ENCODE measurements at regions not wholly inside any gene's neighbourhood (a gene's known extent, or its start where the extent isn't known, plus 50 kb on each side); places are given as distances from the start of the nearest gene placed in this dataset.

GRCh38 chr18:22681908-22682307, 251.2 kb upstream of the RBBP8 start:
- Mint-ChIP-seq H3K27ac (no peak overlapping the region), H3K4me3 (no peak overlapping the region), H3K27me3 (peaks cover 3% of the 10 kb centered on the region), H3K9me3 (no peaks in the 10 kb centered on the region), H3K4me1 (ENCODE audit: low read depth) (no peaks in the 10 kb centered on the region), H3K36me3 (no peaks in the 10 kb centered on the region)
- CTCF ChIA-PET = no interaction called here
- POLR2A ChIA-PET = no interaction called here
- intact Hi-C loops (cut with micrococcal nuclease) = no loop called here
- DNase-seq = no peak

- H3K27me3 Mint-ChIP-seq = peaks cover 3% of the 10 kb centered on the region
- POLR2A ChIA-PET = no interaction called here
- no peaks in the 10 kb centered on the region for H3K36me3 Mint-ChIP-seq
Observed at GRCh38 chr18:22682720-22683119, 250.4 kb upstream of the RBBP8 start.

GRCh38 chr18:22683196-22683676, 249.9 kb upstream of the RBBP8 start:
- H3K27me3 Mint-ChIP-seq = peaks cover 3% of the 10 kb centered on the region
- no peak for DNase-seq
- ChIA-PET POLR2A (no interaction called here), CTCF (no interaction called here)
- no peaks in the 10 kb centered on the region for H3K9me3 Mint-ChIP-seq
- H3K4me1 Mint-ChIP-seq (ENCODE audit: low read depth) = no peaks in the 10 kb centered on the region
- intact Hi-C loops (cut with micrococcal nuclease) = no loop called here
- no peak overlapping the region for H3K4me3 Mint-ChIP-seq
- H3K27ac Mint-ChIP-seq = no peak overlapping the region
- H3K36me3 Mint-ChIP-seq = no peaks in the 10 kb centered on the region

More at GRCh38 chr18:22682720-22683119, 250.4 kb upstream of the RBBP8 start:
- intact Hi-C loops (cut with micrococcal nuclease) = no loop called here
- no peaks in the 10 kb centered on the region for H3K9me3 Mint-ChIP-seq
- DNase-seq = no peak
- H3K4me1 Mint-ChIP-seq (ENCODE audit: low read depth) = no peaks in the 10 kb centered on the region
- CTCF ChIA-PET = no interaction called here
- no peak overlapping the region for H3K27ac Mint-ChIP-seq
- no peak overlapping the region for H3K4me3 Mint-ChIP-seq

- ChIA-PET CTCF (no interaction called here), POLR2A (no interaction called here)
- no peak for DNase-seq
- Mint-ChIP-seq H3K27ac (no peak overlapping the region), H3K27me3 (peaks cover 3% of the 10 kb centered on the region), H3K4me3 (no peak overlapping the region), H3K36me3 (no peaks in the 10 kb centered on the region), H3K9me3 (no peaks in the 10 kb centered on the region), H3K4me1 (ENCODE audit: low read depth) (no peaks in the 10 kb centered on the region)
- intact Hi-C loops (cut with micrococcal nuclease) = no loop called here
Observed at GRCh38 chr18:22683786-22684185, 249.3 kb upstream of the RBBP8 start.

- H3K9me3 Mint-ChIP-seq = no peaks in the 10 kb centered on the region
- ChIA-PET CTCF (no interaction called here), POLR2A (no interaction called here)
- no peaks in the 10 kb centered on the region for H3K36me3 Mint-ChIP-seq
- H3K4me1 Mint-ChIP-seq (ENCODE audit: low read depth) = no peaks in the 10 kb centered on the region
- no peak for DNase-seq
- H3K27ac Mint-ChIP-seq = no peak overlapping the region
- no peak overlapping the region for H3K4me3 Mint-ChIP-seq
- peaks cover 3% of the 10 kb centered on the region for H3K27me3 Mint-ChIP-seq
- intact Hi-C loops (cut with micrococcal nuclease) = no loop called here
Observed at GRCh38 chr18:22684268-22684667, 248.9 kb upstream of the RBBP8 start.

DNA sequence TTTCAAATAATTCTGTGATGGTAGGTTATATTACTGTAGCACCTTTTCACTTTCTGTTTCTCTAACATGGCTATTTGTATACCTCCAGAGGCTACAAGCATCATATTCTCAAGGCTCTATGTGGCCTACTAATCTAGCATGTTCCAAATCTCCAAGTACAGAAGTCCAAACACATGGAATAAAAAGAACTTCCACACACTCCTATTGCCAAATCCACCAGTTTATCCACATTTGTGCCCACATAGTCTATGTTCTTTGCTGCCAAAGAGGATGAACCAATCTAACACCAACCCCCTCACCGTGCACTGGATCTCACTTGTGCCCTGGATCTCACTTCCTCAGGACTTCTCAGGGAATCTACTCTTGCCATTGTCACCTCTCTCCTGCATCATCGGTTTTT, 247.3 kb upstream of the RBBP8 start:
- POLR2A ChIA-PET = no interaction called here
- Mint-ChIP-seq H3K4me3 (no peak overlapping the region), H3K36me3 (no peaks in the 10 kb centered on the region), H3K27ac (no peak overlapping the region), H3K4me1 (ENCODE audit: low read depth) (no peaks in the 10 kb centered on the region), H3K27me3 (peaks cover 3% of the 10 kb centered on the region), H3K9me3 (no peaks in the 10 kb centered on the region)
- DNase-seq = no peak
- intact Hi-C loops (cut with micrococcal nuclease) = no loop called here
- CTCF ChIA-PET = no interaction called here

GRCh38 chr18:22687892-22688680, 245.0 kb upstream of the RBBP8 start:
- H3K4me1 Mint-ChIP-seq (ENCODE audit: low read depth) = no peaks in the 10 kb centered on the region
- no peaks in the 10 kb centered on the region for H3K9me3 Mint-ChIP-seq
- intact Hi-C loops (cut with micrococcal nuclease) = no loop called here
- no peak for DNase-seq
- no peak overlapping the region for H3K4me3 Mint-ChIP-seq
- no peaks in the 10 kb centered on the region for H3K36me3 Mint-ChIP-seq
- H3K27me3 Mint-ChIP-seq = peaks cover 3% of the 10 kb centered on the region
- H3K27ac Mint-ChIP-seq = no peak overlapping the region
- ChIA-PET POLR2A (no interaction called here), CTCF (no interaction called here)

- intact Hi-C loops (cut with micrococcal nuclease) = no loop called here
Observed at GRCh38 chr18:22688877-22689496, 244.1 kb upstream of the RBBP8 start.

DNA sequence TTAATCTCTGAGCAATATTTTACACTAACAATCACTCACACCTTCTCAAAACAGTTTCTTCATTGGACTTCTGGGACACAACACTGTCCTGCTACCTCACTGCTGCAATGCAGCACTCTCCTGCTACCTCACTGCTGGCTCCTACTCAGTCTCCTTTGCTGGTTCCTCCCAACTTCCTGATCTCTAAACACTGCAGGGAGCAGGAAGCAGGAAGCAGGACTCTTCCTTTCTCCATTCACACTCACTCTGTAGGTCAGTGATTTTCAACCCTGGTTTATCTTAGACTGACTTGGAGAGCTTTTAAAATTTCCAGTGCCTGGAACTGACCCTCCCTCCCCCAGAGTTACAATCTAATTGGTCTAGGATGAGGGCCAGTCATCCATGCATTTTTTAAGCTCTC, 243.4 kb upstream of the RBBP8 start:
- H3K27ac Mint-ChIP-seq = no peak overlapping the region
- H3K9me3 Mint-ChIP-seq = no peaks in the 10 kb centered on the region
- peaks cover 3% of the 10 kb centered on the region for H3K27me3 Mint-ChIP-seq
- POLR2A ChIA-PET = no interaction called here
- H3K4me3 Mint-ChIP-seq = no peak overlapping the region
- H3K4me1 Mint-ChIP-seq (ENCODE audit: low read depth) = no peaks in the 10 kb centered on the region
- H3K36me3 Mint-ChIP-seq = no peaks in the 10 kb centered on the region
- intact Hi-C loops (cut with micrococcal nuclease) = no loop called here
- no peak for DNase-seq
- CTCF ChIA-PET = no interaction called here

More at GRCh38 chr18:22688877-22689496, 244.1 kb upstream of the RBBP8 start:
- CTCF ChIA-PET = no interaction called here
- H3K27ac Mint-ChIP-seq = no peak overlapping the region
- no peaks in the 10 kb centered on the region for H3K9me3 Mint-ChIP-seq
- POLR2A ChIA-PET = no interaction called here
- no peak for DNase-seq
- H3K36me3 Mint-ChIP-seq = no peaks in the 10 kb centered on the region
- H3K27me3 Mint-ChIP-seq = peaks cover 3% of the 10 kb centered on the region
- H3K4me3 Mint-ChIP-seq = no peak overlapping the region
- no peaks in the 10 kb centered on the region for H3K4me1 Mint-ChIP-seq (ENCODE audit: low read depth)

- Mint-ChIP-seq H3K36me3 (no peaks in the 10 kb centered on the region), H3K4me1 (ENCODE audit: low read depth) (no peaks in the 10 kb centered on the region), H3K27ac (no peak overlapping the region), H3K4me3 (no peak overlapping the region), H3K9me3 (no peaks in the 10 kb centered on the region), H3K27me3 (peaks cover 3% of the 10 kb centered on the region)
- POLR2A ChIA-PET = no interaction called here
- CTCF ChIA-PET = no interaction called here
- no peak for DNase-seq
- intact Hi-C loops (cut with micrococcal nuclease) = no loop called here
Observed at GRCh38 chr18:22690556-22690955, 242.6 kb upstream of the RBBP8 start.

DNA sequence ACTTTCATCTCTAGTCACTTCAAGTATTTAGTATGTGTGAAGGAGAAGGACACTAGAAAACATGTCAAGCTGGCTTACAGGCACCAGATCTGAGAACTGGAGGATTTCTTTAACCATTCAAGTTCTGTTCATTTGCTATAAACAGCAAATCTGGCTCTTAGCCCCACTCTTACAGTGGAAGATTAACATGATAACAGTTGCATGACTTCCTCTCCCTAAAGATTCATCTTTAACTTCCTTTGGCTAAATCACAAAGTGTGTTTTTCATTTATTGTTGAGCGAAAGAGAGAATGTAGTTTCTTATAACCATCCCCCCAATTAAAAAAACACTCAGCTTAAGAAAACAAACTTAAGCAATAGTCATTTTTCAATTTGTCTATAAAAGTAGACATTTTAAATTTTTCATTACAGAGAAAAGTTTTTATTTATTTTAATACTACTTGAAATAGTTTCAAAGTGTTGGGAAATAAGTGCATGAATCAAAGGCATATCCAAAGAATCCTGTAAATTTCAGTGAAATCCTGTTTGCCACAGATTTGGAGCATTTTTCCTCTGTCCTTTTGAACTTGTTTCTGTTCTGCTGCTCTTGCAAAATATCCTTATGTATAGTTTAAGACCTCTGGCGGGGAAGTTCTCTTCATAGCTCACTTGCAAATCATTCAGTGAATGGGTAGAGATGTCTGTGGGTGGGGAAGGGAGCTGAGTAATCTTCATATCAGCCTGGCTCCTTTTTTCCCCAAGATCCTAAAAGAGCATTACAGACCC, 241.0 kb upstream of the RBBP8 start:
- intact Hi-C loops (cut with micrococcal nuclease) = no loop called here
- H3K9me3 Mint-ChIP-seq = no peaks in the 10 kb centered on the region
- CTCF ChIA-PET = interaction anchor here (0.7 kb wide), 1 partner anchor 134 kb away, joined by 3 read pairs; no protein-coding TSS in a partner anchor
- H3K36me3 Mint-ChIP-seq = no peaks in the 10 kb centered on the region
- POLR2A ChIA-PET = no interaction called here
- H3K4me1 Mint-ChIP-seq (ENCODE audit: low read depth) = no peaks in the 10 kb centered on the region
- no peaks in the 10 kb centered on the region for H3K27me3 Mint-ChIP-seq
- no peak overlapping the region for H3K27ac Mint-ChIP-seq
- H3K4me3 Mint-ChIP-seq = no peak overlapping the region
- no peak for DNase-seq

DNA sequence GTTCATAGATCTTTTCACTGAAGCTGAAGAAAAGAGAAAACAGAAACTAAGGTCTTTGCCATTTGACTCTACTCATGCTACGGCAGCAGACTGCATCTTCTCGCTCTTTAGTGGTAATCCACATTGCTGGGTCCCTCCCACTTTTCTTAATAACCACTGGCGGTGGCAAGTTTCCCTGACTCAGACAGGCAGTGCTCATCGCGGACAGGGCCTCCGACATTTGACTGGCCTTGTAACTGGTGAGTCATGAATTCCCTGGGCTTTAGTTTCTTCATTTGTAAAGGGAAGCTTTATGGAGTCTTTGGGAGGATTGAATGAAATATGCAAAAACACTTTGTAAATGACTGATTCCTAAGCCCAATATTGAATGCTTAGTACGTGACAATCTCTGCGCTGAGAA, 238.2 kb upstream of the RBBP8 start:
- peaks cover 2% of the 10 kb centered on the region for H3K27me3 Mint-ChIP-seq
- H3K36me3 Mint-ChIP-seq = no peaks in the 10 kb centered on the region
- no peaks in the 10 kb centered on the region for H3K9me3 Mint-ChIP-seq
- no peak overlapping the region for H3K27ac Mint-ChIP-seq
- H3K4me3 Mint-ChIP-seq = no peak overlapping the region
- H3K4me1 Mint-ChIP-seq (ENCODE audit: low read depth) = no peaks in the 10 kb centered on the region
- DNase-seq = no peak
- POLR2A ChIA-PET = no interaction called here
- intact Hi-C loops (cut with micrococcal nuclease) = no loop called here
- CTCF ChIA-PET = interaction anchor here (1.0 kb wide), 1 partner anchor 9 kb away, joined by 3 read pairs; no protein-coding TSS in a partner anchor
